NCI-H774 (cell line): ENCODE measurements at regions not wholly inside any gene's neighbourhood (a gene's known extent, or its start where the extent isn't known, plus 50 kb on each side); places are given as distances from the start of the nearest gene placed in this dataset.

Experiments used
- DNase-seq: peaks from one replicate; lab custom pipeline; 2025; lab: John Stamatoyannopoulos, UW

DNA sequence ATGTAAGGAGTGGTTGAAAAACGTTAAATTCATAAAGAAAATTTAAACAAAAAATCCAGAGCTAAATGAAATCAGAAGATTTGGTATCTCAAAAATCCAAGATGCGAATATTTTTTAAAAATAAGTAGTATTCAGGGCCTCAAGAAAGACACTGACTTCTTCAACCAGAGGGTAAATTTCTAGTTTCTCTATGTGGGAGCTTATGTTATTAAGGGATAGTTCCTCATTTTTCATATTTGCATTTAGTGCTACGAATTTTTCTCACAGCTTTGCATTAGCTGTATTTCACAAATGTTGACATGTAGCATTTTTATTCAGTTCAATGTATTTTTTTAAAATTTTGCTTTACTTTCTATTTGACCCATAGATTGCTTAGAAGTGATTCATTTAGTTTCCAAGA is 454.7 kb downstream of the CBLN2 start:
- DNase-seq: no peak

DNA sequence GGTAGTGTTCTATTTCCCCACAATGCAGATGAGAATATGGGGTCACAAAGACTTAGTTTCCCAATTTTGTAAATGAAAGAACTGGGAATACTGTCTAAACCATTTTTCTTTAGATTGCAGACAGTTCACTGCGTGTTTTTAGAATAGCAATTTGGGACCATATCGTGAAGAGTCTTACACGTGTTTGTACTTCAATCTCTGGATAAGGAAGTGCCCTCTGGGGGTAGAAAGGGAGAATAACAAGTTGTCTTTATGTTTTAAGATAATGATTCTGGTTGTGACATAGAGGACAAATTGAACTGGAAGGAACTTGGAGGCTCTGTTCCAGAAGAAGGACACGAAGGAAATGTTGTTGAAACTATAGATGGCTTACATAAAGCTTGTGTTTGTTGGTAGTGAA is 457.7 kb downstream of the CBLN2 start:
- no peak for DNase-seq

DNA sequence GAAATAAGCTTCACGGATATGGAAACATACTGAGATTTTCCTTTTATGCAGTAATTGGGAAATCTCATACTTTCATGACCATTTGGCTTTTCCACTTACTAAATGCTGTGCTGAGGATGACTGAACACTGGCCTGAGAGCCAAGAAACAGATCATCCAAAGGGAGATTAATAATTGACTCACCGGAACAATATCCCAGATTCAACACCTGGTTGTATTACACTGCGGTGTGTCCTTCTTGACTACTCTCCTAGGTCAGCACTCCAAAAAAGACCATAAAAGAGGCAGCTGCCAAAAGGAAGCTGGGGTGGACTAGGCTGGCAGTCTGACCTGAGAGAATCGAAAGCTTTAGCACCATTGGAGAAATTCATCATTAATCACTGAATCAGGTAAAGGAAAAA is 469.1 kb downstream of the CBLN2 start:
- DNase-seq: no peak

DNA sequence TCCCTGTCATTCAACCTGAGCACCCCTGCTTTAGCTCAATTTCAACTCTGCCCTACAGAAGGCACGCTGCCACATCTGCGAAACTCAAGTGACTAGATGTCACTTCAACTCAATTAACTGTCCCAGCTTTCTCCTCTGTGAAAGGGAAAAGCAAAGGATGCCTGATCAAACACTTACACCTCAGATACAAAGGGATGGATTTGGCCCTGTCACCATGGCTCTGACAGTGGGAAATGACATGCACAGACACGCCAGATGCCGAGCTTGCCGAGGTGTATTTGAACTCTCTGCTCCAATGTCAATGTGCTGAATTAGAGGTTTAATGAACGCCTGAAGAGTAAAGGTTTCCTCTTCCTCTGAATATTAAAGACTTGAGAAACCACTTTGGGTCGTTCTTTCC is 481.1 kb downstream of the CBLN2 start:
- DNase-seq: no peak

DNA sequence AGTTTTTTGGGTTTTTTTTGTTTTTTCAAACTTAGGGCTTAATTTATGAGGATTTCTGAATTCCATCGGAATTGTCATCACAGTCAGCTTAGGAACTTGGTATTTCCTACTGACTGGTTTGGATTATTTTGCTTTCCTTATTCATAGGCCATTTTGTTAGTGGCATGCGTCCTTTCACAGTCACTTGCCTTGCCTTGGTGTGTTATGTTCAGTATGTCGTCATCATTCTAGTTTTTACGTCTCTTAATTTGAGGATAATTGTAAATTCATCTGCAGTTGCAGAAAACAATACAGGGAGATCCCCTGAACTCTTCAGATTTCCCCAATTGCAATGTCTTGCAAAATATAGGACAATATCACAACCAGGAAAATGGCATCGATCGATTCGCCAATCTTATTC is 485.3 kb downstream of the CBLN2 start:
- DNase-seq: no peak

DNA sequence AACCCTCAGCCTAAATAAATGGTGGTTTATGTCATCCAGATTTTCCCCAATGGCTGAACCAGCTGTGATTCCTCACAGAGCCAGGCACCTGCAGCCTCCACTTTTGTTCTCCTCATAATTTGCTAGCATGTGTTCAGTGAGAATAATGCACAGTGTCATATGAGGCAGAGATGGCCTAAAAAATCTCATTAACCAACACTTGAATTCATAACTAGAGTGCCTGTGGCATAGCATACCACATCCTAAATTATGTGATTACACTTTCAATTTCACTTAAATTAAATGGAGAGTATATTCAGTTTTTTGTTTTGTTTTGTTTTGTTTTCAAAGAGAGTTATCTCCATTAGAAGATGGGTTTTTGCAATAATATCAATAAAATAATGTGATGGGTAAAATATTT is 488.0 kb downstream of the CBLN2 start:
- DNase-seq: no peak

DNA sequence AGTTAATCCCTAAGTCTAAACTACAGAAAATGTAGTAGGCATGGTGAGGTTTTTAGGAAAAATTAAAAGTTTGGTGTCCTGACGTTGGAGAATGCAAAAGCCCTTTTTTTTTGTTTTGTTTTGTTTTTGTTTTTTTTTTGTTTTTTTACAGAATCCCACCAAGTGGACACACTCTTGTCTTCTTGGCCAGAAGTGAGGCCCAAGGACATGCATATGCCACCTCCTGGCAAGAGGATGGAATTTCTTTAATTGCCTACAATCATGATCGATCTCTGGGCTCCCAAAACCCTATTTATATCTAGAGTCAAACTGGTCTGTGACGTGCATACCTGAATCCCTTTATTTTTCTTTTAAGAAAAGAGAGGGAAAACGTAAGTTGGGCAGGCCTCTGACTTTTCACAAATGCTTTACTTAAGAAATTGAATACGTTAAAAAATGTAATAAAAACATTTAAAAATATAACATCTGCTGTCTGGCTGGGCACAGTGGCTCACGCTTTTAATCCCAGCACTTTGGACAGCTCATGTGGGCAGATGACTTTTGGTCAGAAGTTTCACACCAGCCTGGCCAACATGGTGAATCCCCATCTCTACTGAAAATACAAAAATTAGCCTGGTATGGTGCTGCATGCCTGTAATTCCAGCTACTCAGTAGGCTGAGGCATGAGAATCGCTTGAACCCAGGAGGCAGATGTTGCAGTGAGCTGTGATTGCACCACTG is 502.7 kb downstream of the CBLN2 start:
- DNase-seq: no peak

DNA sequence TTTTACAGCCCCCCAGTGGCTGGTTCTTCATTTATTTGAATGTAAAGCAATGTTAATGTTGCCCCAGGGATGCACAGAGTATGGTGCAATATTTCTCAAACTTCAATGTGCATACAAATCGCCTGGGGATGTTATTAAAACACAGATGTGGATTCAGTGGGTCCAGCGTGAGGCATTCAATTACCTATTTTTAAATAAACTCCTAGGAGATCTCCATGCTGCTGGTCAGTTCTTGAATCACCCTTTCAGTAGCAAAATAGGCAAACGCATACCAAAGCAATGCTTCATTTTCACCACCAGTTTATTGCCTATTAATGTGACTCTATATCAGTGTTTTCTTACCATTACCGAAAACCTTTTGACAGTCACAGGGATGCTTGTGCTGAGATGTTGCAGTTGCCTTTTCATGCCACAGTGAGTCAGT is 530.7 kb downstream of the CBLN2 start:
- no peak for DNase-seq

DNA sequence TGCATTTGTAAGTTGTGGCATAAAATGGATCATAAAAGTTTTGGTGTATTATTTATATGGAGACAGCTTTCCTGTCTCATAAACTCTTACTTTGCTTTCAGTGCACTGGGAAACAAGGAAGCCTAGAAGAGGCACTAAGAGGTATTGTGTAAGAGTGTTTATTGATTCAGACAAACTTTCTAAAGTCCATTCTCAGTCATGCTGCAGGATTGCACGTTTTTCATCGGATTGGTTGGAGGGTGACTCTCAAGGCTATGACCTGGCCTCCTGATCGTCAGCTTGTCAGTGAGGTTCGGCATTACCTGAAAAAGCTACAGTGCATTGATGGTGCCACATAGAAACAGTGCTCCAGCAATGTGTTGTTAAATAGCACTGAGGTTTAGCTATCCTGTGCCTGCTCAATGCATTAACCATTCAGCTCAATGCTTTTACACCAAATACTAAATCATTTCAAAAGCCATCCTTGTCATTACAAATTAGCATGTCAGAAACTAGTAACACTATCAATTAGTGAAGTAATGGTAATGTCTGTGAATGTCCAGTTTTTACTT is 545.5 kb downstream of the CBLN2 start:
- no peak for DNase-seq

DNA sequence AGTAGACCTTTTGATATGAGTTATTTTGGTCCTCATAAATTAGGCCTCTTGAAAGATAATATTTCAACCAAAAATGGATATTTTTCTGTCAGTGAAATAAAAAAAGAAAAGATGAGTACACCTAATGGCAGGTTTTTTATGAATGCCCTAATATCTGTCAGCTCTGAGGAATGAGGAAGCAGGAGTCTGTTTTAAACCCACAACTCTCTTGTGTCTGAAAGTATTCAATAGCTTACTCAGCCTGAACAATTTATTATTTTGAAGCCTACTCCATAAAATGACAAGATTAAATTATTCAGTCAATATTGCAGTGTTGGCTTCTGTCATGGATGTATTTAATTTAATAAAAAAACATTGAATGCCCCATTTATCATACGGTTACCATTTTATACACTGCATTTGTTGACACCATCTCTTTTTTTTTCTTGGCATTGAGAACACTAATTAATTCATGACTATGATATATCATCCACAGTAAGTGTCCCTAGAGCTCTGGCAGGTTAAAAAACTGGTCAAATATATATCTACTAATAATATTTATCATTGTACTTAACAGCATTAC is 548.2 kb downstream of the CBLN2 start:
- DNase-seq: no peak

DNA sequence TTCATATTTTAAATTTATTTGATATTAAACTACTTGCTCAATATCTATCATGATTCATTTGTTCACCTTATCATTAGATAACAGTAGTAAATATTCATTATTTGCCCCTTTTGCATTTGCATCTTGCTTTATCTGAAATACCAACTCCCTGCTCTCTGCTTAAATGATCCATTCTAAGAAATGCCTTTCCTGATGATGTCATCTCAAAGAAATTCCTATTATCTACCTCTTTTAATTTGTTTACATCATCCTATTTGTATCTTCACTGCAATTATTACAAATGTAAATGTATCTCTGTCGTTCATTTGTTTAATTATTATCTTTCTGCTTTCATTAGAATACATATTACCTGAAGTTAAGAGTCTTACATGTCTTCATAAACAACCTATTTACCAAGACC is 549.9 kb downstream of the CBLN2 start:
- no peak for DNase-seq

DNA sequence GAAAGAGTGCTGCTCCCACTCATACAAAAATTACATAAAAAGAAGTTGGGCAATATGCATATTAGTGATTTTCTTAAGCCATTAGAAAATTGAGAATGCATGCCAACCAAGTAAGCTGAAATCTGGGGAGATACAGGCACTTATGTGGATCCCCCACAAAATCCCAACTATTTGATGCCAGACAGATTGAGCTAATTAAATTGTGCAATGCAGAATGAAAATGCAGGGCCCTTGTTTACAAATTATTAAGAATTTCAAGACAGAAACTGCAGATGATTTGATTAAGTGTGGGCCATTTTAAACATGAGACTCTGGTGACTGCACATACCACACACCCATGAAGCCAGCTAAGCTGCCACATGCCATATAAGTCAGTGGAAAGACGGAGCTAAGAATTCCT is 554.5 kb downstream of the CBLN2 start:
- DNase-seq: no peak

DNA sequence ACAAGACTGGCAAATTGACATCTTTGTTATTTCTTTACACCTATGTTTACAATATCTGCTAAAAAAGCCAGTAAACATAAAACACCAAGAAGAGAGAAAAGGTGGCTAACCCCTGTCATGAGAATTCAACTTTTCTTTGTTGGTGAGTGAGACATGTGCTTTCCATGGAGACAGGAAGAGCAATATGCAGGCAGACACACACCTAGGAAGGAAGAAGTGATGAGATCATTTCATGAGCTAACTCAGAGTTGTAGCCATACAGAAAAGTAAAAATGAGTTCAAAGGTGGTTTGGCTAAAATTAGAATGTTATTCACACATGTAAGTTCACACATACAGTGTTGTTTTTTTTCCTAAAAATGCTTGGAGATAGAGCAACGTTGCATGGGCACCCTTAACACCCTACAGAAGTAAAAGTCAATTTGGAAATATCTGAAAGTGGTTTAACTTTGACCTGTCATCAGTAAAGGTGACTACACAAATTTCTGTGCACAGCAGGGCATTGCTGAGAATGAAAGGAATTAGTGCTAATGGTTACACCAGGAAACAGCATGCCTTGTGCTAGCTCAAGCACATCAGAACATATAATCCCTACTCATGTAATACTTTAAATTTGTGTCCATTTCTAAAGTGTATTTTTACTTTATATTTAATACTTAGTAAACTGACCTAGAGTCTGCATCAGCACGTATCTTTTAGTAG is 557.6 kb downstream of the CBLN2 start:
- DNase-seq: no peak

DNA sequence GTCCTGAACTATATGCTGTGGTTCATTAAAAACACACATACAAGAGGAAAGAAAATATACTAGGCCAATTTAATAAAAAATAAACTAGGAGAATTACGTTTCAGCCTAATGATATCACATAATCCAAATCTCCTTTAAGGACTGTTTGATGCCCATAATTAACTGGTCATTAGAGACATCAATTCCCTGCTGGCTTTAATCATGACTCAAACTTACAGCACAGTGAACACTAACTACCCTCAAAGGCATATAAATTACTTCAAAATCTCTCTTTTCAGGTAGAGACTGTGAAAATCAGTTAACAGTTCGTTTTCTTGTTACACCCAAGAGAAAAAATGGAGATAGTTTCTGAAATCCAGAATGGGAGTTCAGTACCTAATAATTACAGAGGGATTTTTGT is 567.4 kb downstream of the CBLN2 start:
- DNase-seq: no peak

DNA sequence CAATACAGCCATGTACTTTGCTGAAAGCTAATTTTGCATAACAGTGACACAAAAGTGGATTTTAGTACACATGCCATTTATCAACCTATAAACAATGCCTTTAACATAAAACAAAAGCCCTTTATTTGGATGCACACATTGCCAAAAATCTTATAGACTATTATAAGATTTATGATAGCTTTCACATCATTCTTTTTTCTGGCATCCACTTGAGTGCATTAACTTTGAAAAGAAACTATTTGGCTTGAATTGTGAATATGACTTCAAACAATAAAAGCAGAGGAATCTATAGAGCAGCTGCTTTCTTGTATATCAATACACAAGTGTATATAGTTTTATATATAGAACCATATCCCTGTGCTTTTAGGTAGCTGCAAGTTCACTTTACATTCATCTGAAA is 577.4 kb downstream of the CBLN2 start:
- no peak for DNase-seq

DNA sequence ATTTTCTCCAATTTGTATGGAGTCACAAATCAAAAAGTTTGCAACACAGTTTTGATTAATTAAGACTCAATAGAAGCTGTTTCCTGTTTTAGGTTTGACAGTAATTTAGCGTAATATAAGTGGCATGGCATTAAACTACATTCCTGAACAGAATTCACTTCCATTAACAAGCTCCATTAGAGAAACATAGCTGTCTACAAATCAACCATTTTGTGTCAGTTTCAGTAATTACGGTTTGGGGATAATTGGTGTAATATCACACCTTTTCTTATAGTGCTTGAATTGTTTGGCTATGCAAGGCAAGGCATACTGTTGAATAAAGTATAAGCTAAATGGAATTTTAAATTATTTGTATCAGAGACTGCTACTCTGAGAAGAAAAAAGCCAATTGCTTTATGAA is 585.5 kb downstream of the CBLN2 start:
- DNase-seq: no peak

DNA sequence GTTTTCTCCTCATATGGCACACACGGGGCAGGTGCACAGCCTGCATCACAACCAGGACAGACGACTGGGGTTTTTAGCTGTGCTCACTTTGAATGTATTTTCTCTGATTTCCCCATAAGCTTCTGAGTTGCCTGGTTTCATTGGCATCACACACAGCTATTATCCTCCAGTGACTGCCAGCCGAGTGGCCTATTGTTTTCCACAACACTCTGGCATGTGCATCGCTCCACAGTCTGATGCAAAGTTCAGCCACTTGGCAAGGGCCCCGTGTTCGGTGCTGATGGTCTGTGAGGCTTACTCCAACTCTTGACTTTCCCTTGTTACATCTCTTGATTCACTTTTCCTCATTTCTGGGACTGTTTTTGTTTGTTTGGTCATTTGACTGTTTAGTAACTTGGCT is 593.1 kb downstream of the CBLN2 start:
- DNase-seq: no peak

DNA sequence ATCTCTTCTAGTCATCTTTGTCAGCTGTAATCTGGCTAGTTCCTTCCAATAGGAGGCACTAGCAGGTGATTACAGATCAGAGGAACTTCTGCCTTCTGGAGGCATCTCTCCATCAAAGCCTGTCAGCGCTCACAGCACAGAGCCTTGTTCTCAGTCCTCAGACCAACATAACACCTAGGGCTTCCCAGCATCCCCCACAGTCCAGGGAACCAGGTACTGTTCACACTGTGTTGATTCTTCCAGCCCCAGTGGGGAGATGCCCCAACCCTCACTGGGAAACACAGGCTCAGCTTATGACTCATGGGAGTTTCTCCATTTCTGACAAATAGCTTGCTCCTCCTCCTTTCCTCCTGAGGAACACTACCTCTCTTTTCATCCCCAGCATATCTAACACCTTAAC is 601.7 kb downstream of the CBLN2 start:
- no peak for DNase-seq

DNA sequence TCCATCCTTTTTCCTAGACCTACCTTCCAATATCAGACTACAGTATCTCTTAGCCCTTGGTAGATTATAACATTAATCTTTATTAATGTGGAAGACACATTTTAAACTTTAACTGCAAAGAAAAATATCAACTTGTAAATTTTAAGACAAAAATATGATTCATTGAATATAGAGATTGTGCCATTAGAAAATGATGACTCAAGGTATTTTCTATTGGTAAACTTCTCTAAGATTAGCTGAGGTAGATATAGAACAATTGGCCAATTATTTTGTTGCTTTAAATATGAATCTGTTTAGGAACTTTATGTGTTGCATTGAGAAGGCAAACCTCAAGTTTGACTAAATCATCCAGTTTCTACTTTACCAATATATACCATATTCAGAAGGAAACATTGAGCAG is 604.7 kb downstream of the CBLN2 start:
- DNase-seq: no peak

DNA sequence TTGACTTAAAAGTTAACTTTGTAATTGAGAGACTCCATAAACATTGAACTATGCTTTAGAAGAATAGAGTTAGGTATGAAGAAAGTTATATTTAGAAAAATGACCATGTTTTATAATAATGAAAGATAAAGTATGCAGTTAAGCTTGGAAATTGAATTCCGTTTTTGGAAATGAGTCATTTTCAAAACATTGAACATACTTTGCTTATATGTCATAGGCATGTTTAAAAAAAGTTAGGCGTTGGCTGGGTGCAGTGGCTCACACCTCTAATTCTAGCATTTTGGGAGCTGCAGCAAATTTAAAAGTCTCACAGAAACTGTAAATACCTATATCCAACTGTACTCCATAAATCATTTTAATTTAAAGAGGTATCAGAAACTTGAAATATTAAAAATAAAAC is 607.4 kb downstream of the CBLN2 start:
- no peak for DNase-seq

DNA sequence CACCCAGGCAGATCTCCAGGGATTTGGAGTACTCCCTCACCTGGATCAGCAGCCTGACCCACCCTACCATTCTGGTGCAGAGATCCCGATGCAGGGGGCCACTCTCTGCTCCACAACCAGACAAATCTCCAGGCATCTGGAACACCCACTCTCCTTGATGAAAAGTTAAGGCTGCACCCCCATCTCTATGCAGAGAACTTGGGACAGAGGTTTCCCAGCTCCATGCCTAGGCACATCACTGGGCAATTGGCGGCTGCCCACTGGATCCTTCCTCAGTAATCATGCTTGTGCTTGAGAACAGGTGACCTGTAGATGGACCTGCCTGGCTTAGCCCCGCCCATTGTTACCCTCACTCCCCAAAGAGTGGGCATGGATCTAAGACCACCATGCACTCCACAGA is 624.9 kb downstream of the CBLN2 start:
- DNase-seq: no peak

DNA sequence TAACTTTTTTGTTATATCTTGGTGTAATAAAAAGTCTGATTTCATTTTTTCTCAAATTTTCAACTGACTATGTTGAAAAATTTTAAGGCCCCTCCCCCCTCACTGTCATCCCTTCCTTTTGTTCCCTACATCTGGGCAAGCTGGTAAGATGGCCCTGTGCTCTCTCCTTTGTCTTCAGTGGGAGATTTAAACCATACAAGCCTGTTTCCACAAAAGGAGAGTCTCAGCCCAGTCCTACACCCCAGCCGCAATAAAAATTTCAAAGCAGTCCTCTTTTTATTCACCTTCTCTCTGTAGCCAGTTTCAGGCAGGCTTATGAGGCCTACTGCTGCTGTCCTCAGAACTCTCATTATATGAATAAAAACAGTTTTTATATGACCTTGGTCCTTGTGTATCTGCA is 630.5 kb downstream of the CBLN2 start:
- DNase-seq: no peak

DNA sequence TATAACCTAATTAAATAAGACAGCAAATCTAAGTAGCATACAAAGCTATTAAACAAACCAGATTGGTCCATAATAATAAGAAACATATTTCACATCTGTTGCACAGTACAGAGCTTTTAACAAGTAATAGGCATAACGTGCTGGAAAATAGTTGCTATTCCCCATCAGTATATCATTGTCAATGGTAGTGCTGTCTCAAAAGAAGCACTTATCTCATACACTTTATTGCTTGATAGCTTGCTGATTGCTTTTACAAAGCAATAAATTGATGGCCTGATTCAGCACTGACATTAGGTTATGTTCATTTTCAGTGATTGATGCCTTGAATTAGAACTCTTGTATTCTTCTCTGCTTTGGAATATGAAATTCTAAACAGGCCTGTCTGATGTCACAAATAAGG is 641.7 kb downstream of the CBLN2 start:
- no peak for DNase-seq
